ENCODE measurements at regions not wholly inside any gene's neighbourhood (a gene's known extent, or its start where the extent isn't known, plus 50 kb on each side); places are given as distances from the start of the nearest gene placed in this dataset.

DNA sequence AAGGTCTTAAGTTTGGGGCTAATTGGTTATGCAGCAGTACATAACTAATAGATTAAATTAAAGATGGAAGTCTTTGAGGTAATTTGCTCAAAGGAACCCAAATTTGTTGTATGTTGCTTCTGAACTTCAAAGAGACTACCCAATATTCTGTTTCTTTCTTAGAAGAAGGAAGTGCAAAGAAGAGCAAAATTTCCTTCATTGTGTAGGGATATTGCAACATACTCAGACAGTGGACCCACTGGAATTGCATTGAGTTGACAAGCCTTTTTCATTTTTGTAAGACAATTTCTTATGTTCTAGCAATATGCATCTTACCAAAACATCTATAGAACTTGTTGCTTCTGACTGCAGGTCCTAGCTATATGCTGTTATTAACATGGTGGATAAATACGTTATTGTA lies 527.8 kb downstream of the SH2D4B start:
- H2BK20ac ChIP-seq (ENCODE audit: low read length): no peak overlapping the region
- no peaks in the 10 kb centered on the region for H3K23me2 ChIP-seq (ENCODE audit: low read depth, low read length)
- H2BK15ac ChIP-seq (ENCODE audit: low read length): no peak overlapping the region
- H3K14ac ChIP-seq (ENCODE audit: insufficient read length): no peak overlapping the region
- no peak overlapping the region for H4K5ac ChIP-seq (ENCODE audit: insufficient read length, low read depth, low read length)
- no peak overlapping the region for H3K23ac ChIP-seq (ENCODE audit: insufficient read length)
- no peak overlapping the region for H3K9ac ChIP-seq (replicated peaks in 1 of 4; ENCODE audit: extremely low read depth in 1 of 4, low read depth in 3 of 4, low read length in 3 of 4)
- H3K4ac ChIP-seq (replicated peaks; ENCODE audit: insufficient read length, low read depth, low read length): no peak overlapping the region
- H4K8ac ChIP-seq (ENCODE audit: extremely low read depth, insufficient read depth, low read length): no peak overlapping the region
- no peak overlapping the region for H2AK5ac ChIP-seq (ENCODE audit: low read depth, low read length)
- H3K18ac ChIP-seq (ENCODE audit: extremely low read depth, low read length): no peak overlapping the region
- H2AFZ ChIP-seq (ENCODE audit: low read length): no peak overlapping the region
- TF ChIP-seq JUN (IDR thresholded peaks at IDR 0.05; ENCODE audit: low read depth, low read length): no peak
- no peaks in the 10 kb centered on the region for H3K79me2 ChIP-seq (ENCODE audit: control insufficient read depth in 1 of 2, insufficient read depth in 2 of 2, low read length in 2 of 2)
- H4K20me1 ChIP-seq (replicated peaks in 1 of 2; ENCODE audit: control insufficient read depth in 1 of 2, insufficient read depth in 2 of 2, low read length in 2 of 2): no peaks in the 10 kb centered on the region
- CTCF ChIA-PET (ENCODE audit: partially characterized antibody): interaction anchor here (0.8 to 1.1 kb wide), 2 partner anchors 13 to 401 kb away, joined by 3 read pairs; no protein-coding TSS in a partner anchor
- POLR2A ChIA-PET (ENCODE audit: partially characterized antibody): no interaction called here
- FAIRE-seq (no peak), DNase-seq (ENCODE audit: low read depth in 1 of 2, low spot score in 2 of 2) (no peak)
- WGBS, 2 experiments (ENCODE audit: extremely low coverage in 1 of 2, insufficient coverage in 1 of 2, insufficient read length in 1 of 2, insufficient replicate concordance in 2 of 2, low coverage in 1 of 2, low lambda C conversion rate in 2 of 2, missing lambda C conversion rate in 1 of 2): 96% methylated on average over 1 of the region's 1 CpG; no CpG with 5 or more reads in 1 of the 2 experiments
- H3K9me3 ChIP-seq (ENCODE audit: insufficient read depth in 2 of 2, low read depth in 1 of 2, low read length in 1 of 2): no peaks in the 10 kb centered on the region
- H4K91ac ChIP-seq (replicated peaks; ENCODE audit: insufficient read length, low read length): no peak overlapping the region
- no peak overlapping the region for H3K56ac ChIP-seq (replicated peaks; ENCODE audit: insufficient read length, low read depth, low read length)
- no peaks in the 10 kb centered on the region for H3K4me1 ChIP-seq (replicated peaks in 1 of 4; ENCODE audit: control insufficient read depth in 3 of 4, insufficient read depth in 4 of 4, low read length in 3 of 4)
- H2BK5ac ChIP-seq (ENCODE audit: low read depth, low read length): no peak overlapping the region
- H3K36me3 ChIP-seq (ENCODE audit: control insufficient read depth in 2 of 4, insufficient read depth in 4 of 4, low read length in 3 of 4): no peaks in the 10 kb centered on the region
- no peaks in the 10 kb centered on the region for H3K79me1 ChIP-seq (ENCODE audit: low read depth, low read length)
- no peak overlapping the region for H3K27ac ChIP-seq (ENCODE audit: low read depth, low read length)
- H3K27me3 ChIP-seq (replicated peaks in 1 of 4; ENCODE audit: control insufficient read depth in 3 of 4, extremely low read depth in 1 of 4, insufficient read depth in 3 of 4, low read length in 3 of 4): no peaks in the 10 kb centered on the region
- no peak overlapping the region for H2BK120ac ChIP-seq (replicated peaks; ENCODE audit: low read depth, low read length)
- H3K4me3 ChIP-seq (ENCODE audit: extremely low read depth in 1 of 4, insufficient read depth in 2 of 4, low read depth in 3 of 4, low read length in 4 of 4): no peak overlapping the region
- no peak overlapping the region for H2BK12ac ChIP-seq (ENCODE audit: low read depth, low read length)
- H3K4me2 ChIP-seq (ENCODE audit: insufficient read depth in 1 of 2, low read depth in 2 of 2, low read length in 2 of 2): no peak overlapping the region
